ENCODE measurements at regions not wholly inside any gene's neighbourhood (a gene's known extent, or its start where the extent isn't known, plus 50 kb on each side); places are given as distances from the start of the nearest gene placed in this dataset.
A peak's percentile ranks its signal among the peaks of the same experiment; 100 is the strongest.
"Not testable (repeated sequence)": the region's sequence is repeated elsewhere in the genome, so short reads cannot be mapped to it uniquely, and the experiment has no call there.

- no peak for DNase-seq
Observed at GRCh38 chr16:11416228-11417001, 71.2 kb downstream of the RMI2 start.

GRCh38 chr16:11417487-11417886 lies 72.2 kb downstream of the RMI2 start:
- no peak for DNase-seq

GRCh38 chr16:11418506-11418905 lies 73.2 kb downstream of the RMI2 start:
- DNase-seq: no peak

GRCh38 chr16:11420067-11420466 lies 74.8 kb downstream of the RMI2 start:
- DNase-seq: not testable (repeated sequence)

- no peak for DNase-seq
Observed at GRCh38 chr16:11420895-11421294, 75.6 kb downstream of the RMI2 start.

- DNase-seq: no peak
Observed at GRCh38 chr16:11422381-11423314, 77.4 kb downstream of the RMI2 start.

- peak; percentile 53 to 71 (median 67) for DNase-seq
Observed at GRCh38 chr16:11423315-11424117, 78.3 kb downstream of the RMI2 start.

GRCh38 chr16:11424118-11424460 lies 78.8 kb downstream of the RMI2 start:
- DNase-seq: no peak

GRCh38 chr16:11425140-11425539 lies 79.9 kb downstream of the RMI2 start:
- DNase-seq: peak in 1 of 3 donors; percentile 35

- no peak for DNase-seq
Observed at GRCh38 chr16:11428623-11428953, 83.3 kb downstream of the RMI2 start.

GRCh38 chr16:11429123-11429522 lies 83.9 kb downstream of the RMI2 start:
- no peak for DNase-seq

GRCh38 chr16:11429823-11430222 lies 84.6 kb downstream of the RMI2 start:
- DNase-seq: peak in 1 of 3 donors; percentile 31

- no peak for DNase-seq
Observed at GRCh38 chr16:11430601-11431317, 85.5 kb downstream of the RMI2 start.

- DNase-seq: peak; percentile 71 to 82 (median 75)
Observed at GRCh38 chr16:11431915-11432465, 86.7 kb downstream of the RMI2 start.

GRCh38 chr16:11432856-11433395 lies 87.7 kb downstream of the RMI2 start:
- DNase-seq: no peak

- no peak for DNase-seq
Observed at GRCh38 chr16:11435576-11435975, 90.3 kb downstream of the RMI2 start.

- no peak for DNase-seq
Observed at GRCh38 chr16:11437069-11437468, 91.8 kb downstream of the RMI2 start.

GRCh38 chr16:11439790-11440656 lies 94.8 kb downstream of the RMI2 start:
- DNase-seq: no peak

- DNase-seq: no peak
Observed at GRCh38 chr16:11440657-11441012, 95.4 kb downstream of the RMI2 start.

GRCh38 chr16:11445486-11445885 lies 100.2 kb downstream of the RMI2 start:
- DNase-seq: no peak

GRCh38 chr16:11446566-11447119 lies 101.4 kb downstream of the RMI2 start:
- no peak for DNase-seq

Measured in suppressor macrophage treated with lipopolysaccharide for 1 hour (primary cell).